COLO829 (cell line): ENCODE measurements at regions not wholly inside any gene's neighbourhood (a gene's known extent, or its start where the extent isn't known, plus 50 kb on each side); places are given as distances from the start of the nearest gene placed in this dataset.
"Not testable (repeated sequence)": the region's sequence is repeated elsewhere in the genome, so short reads cannot be mapped to it uniquely, and the experiment has no call there.

Experiments
- DNase-seq: peaks from one replicate; pipeline ENCODE4 v3.0.0; 2012; ENCODE audit warnings: low spot score

- DNase-seq, result no peak
Measured at GRCh38 chr18:76634564-76634963, 139.5 kb upstream of the ZNF516 start.

DNA sequence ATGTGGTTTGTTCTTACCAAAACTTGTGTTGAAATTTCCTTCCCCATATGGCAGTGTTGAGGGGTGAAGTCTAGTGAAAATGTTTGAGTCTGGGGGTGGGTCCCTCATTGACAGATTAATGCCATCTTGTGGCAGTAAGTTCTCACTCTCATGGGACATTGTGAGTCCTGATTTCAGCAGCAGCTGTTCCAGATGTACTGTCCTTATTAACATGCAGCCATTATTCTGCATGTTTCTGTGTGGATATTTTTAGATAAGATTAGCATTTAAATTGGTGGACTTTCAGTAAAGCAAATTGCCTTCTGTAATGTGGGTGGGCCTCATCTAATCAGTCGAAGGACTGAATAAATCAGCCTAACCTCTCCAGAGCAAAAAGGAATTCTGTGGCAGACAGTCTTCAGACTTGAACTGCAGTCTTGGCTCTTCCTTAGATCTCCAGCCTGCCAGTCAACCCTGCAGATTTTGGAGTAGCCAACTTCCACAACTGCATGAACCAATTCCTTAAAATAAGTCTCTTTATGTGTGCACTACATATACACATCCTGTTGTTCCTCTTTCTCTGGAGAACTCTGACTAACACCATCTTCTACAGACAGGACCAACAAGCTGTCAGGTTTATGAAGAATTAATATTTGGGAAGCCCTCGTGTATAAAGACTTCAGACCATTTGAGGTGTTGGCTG, 138.7 kb upstream of the ZNF516 start:
- no peak for DNase-seq

DNA sequence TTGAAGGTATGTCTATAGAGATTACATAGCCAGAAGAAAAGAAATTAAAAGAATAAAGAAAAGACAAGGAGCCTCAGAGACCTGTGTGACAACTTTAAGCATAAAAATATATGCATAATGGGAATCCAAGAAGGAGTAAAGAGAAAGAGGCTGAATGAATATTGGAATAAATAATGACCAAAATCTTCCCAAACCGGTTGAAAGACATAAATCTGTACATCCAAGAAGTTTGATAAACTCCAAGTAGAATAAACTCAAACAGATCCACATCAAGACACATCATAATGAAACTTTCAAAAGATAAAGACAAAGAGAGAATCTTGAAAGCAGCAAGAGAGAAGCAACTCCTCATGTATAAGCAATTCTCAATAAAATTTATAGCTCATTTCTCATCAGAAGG, 132.4 kb upstream of the ZNF516 start:
- no peak for DNase-seq

- DNase-seq, result no peak
Measured at GRCh38 chr18:76626991-76627390, 131.9 kb upstream of the ZNF516 start.

DNA sequence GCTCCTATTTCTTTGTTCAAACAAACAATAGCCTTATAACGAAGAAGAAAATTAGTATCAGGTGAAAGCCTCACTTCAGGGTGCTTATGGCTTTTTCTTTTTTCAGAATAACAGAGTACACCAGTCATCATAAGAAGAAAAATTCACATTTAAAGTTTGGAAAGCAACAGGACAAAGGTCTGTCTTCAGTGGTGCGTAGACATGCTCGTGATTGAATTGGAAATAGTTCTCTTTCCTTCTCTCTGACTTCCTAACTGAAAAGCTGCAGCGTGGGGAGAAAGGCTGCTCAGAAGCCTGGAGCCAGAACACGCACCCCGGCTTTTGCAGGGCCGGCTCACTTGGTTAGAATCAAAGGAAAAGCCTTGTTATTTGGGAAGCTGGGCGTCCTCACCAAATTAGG, 127.6 kb upstream of the ZNF516 start:
- DNase-seq, result no peak

GRCh38 chr18:76621782-76622495, 126.9 kb upstream of the ZNF516 start:
- DNase-seq, result peak; percentile 65

GRCh38 chr18:76621226-76621625, 126.2 kb upstream of the ZNF516 start:
- no peak for DNase-seq

- peak; percentile 31 for DNase-seq
Measured at GRCh38 chr18:76620321-76621170, 125.5 kb upstream of the ZNF516 start.

- peak; percentile 24 for DNase-seq
Measured at GRCh38 chr18:76619621-76620315, 124.7 kb upstream of the ZNF516 start.

GRCh38 chr18:76619261-76619620, 124.2 kb upstream of the ZNF516 start:
- no peak for DNase-seq

GRCh38 chr18:76618721-76619120, 123.7 kb upstream of the ZNF516 start:
- no peak for DNase-seq

DNA sequence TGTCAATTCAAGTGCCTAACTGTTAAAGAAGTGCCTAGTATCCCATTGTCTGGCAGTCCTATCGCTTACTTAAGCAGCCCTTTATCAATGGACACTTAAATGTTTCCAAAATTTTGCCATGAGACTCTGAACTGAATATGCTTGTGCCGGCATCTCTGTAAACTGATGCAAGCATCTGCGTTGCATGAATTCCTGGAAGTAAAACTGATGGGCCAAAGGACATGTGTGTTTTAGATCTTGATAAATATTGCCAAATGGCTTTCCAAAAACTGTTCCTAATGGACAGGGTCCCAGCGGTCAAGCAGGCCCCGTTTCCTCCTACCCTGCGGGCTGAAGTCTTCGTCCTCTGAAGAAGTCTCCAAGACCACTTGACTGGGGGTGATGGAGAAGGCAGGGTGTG, 121.3 kb upstream of the ZNF516 start:
- DNase-seq, result no peak

- no peak for DNase-seq
Measured at GRCh38 chr18:76615065-76615733, 120.2 kb upstream of the ZNF516 start.

GRCh38 chr18:76613755-76614120, 118.7 kb upstream of the ZNF516 start:
- no peak for DNase-seq

- no peak for DNase-seq
Measured at GRCh38 chr18:76613053-76613754, 118.2 kb upstream of the ZNF516 start.

DNA sequence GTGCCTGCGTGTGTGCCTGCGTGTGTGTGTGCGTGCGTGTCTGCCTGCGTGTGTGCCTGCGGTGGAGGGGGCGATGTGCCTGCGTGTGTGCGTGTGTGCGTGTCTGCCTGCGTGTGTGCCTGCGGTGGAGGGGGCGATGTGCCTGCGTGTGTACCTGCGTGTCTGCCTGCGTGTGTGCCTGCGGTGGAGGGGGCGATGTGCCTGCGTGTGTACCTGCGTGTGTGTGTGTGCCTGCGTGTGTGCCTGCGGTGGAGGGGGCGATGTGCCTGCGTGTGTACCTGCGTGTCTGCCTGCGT, 116.7 kb upstream of the ZNF516 start:
- not testable (repeated sequence) for DNase-seq

DNA sequence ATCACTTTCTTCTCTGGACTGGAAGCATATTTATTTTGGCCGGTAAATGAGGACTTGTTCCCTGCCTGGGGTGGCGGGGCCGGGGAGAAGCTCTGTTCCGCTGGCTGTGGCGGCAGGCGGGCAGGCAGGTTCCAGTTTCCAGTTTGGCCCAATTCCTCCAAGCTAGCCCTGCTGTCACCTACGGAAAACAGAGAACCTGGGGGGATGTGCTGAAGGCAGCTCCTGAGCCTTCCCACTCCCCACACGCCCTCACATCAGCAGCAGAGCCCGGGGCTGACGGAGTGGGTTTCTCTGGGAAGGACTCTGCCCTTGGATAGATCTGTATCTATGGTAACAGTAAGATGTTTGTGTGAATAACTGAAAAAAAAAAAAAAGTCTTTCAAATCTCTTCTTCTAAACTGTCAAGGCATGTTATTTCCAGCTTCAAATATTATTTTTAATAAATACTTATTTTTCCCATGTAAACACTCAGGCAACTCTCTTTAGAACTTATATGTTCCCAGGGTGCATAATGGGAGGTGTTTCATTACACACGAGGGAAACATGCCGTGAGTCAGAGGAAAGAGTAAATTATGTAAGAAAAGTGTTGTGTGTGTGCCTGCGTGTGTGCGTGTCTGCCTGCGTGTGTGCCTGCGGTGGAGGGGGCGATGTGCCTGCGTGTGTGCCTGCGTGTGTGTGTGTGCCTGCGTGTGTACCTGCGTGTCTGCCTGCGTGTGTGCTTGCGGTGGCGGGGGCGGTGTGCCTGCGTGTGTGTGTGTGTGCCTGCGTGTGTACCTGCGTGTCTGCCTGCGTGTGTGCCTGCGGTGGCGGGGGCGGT, 116.1 kb upstream of the ZNF516 start:
- no peak for DNase-seq

GRCh38 chr18:76610012-76610411, 115.0 kb upstream of the ZNF516 start:
- DNase-seq, result no peak

DNA sequence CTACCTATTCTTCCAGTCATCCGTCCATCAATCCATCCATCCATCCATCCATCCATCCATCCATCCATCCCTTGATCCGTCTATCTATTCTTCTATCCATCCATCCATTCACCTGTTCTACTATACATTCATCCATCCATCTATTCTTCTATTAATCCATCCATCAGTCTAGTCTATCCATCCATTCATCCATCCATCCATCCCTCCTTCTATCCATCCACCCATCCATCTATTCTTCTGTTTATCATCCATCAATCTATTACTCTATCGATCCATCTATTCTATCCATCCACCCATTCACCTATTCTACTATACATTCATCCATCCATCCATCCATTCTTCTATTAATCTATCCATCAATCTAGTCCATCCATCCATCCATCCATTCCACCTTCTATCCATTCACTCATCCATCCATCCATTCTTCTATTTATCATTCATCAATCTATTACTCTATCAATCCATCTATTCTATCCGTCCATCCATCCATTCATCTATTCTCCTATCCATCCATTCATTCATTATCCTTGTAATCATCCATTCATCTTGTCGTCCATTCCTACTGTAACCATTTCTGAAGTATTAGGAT, 110.4 kb upstream of the ZNF516 start:
- no peak for DNase-seq

DNA sequence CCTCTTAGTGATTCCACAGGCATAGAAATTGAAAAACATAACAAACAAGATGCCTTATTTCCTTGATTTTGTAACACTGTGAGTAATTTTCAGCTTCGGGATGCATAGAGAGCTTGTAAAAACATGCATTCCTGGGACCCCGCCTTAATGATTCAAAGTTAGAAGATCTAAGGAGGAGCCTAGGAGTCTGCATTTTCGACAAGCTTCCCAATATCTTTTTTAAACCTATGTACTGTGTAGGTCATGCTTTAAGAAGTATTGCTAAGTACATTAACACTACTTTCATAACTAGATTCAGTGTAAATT, 109.8 kb upstream of the ZNF516 start:
- no peak for DNase-seq
